ENCODE measurements at regions not wholly inside any gene's neighbourhood (a gene's known extent, or its start where the extent isn't known, plus 50 kb on each side); places are given as distances from the start of the nearest gene placed in this dataset.

DNA sequence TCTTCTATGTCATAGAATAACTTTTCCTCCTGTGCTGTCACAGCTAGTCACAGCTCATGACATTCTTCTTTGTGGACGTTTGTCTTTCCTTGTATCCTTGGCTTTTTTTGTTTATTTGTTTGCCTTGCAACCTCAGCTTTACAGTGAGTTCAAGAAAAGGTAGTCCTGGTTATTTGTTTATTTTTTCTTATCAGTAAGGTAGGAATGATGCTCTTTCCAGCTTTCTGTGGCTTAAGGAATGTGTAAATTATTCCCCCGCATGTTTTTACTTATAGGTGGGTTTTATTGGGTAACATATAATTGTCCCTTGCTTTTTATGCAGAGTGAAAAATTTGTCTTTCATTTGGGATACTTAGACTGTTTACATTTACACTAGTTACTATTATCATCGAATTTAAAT lies 1673.6 kb upstream of the FLRT2 start:
- Histone ChIP-seq H3K4me2 (replicated peaks; ENCODE audit: extremely low read depth, low read length, poor library complexity, severe bottlenecking) (no peak overlapping the region), H2AFZ (ENCODE audit: insufficient read depth, low read depth, low read length, poor library complexity, severe bottlenecking) (no peak overlapping the region), H3K27ac (ENCODE audit: low read depth in 1 of 2, low read length in 2 of 2) (no peak overlapping the region), H3K36me3 (replicated peaks in 1 of 2; ENCODE audit: control insufficient read depth in 1 of 2, insufficient read depth in 2 of 2, low read length in 2 of 2) (no peaks in the 10 kb centered on the region), H3K4me3 (replicated peaks in 1 of 3; ENCODE audit: low read depth in 2 of 3, low read length in 3 of 3) (no peak overlapping the region), H4K20me1 (ENCODE audit: insufficient read depth, low read length) (no peaks in the 10 kb centered on the region), H3K9ac (ENCODE audit: insufficient read depth, low read length, poor library complexity, severe bottlenecking) (no peak overlapping the region), H3K27me3 (ENCODE audit: control insufficient read depth in 2 of 2, insufficient read depth in 2 of 2, low read length in 2 of 2) (no peaks in the 10 kb centered on the region), H3K79me2 (ENCODE audit: insufficient read depth, low read length) (no peaks in the 10 kb centered on the region), H3K9me3 (replicated peaks in 1 of 2; ENCODE audit: control insufficient read depth in 1 of 2, insufficient read depth in 1 of 2, low read length in 2 of 2) (peaks cover 0 to 2% of the 10 kb centered on the region in 2 donors), H3K4me1 (ENCODE audit: control insufficient read depth in 1 of 2, insufficient read depth in 2 of 2, low read length in 2 of 2) (no peaks in the 10 kb centered on the region)
- peaks cover 0 to 9% (median 2%) of the 10 kb centered on the region in 7 donors for H3K9me3 Mint-ChIP-seq
- H3K4me1 Mint-ChIP-seq = no peaks in the 10 kb centered on the region
- no peak overlapping the region for H3K4me3 Mint-ChIP-seq
- WGBS (ENCODE audit: insufficient coverage) = no CpG with 5 or more reads among the region's 3 CpGs
- intact Hi-C loops (cut with micrococcal nuclease) = no loop called here
- no peak overlapping the region for H3K27ac Mint-ChIP-seq
- TF ChIP-seq, protein P1, sequence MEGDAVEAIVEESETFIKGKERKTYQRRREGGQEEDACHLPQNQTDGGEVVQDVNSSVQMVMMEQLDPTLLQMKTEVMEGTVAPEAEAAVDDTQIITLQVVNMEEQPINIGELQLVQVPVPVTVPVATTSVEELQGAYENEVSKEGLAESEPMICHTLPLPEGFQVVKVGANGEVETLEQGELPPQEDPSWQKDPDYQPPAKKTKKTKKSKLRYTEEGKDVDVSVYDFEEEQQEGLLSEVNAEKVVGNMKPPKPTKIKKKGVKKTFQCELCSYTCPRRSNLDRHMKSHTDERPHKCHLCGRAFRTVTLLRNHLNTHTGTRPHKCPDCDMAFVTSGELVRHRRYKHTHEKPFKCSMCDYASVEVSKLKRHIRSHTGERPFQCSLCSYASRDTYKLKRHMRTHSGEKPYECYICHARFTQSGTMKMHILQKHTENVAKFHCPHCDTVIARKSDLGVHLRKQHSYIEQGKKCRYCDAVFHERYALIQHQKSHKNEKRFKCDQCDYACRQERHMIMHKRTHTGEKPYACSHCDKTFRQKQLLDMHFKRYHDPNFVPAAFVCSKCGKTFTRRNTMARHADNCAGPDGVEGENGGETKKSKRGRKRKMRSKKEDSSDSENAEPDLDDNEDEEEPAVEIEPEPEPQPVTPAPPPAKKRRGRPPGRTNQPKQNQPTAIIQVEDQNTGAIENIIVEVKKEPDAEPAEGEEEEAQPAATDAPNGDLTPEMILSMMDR (IDR thresholded peaks at IDR 0.05) = no peak
- no peaks in the 10 kb centered on the region for H3K27me3 Mint-ChIP-seq (ENCODE audit: low read depth in 3 of 3)
- no peak for DNase-seq
- H3K36me3 Mint-ChIP-seq = no peaks in the 10 kb centered on the region

- WGBS (ENCODE audit: insufficient coverage) = no CpG with 5 or more reads among the region's 5 CpGs
- no peak overlapping the region for H3K27ac ChIP-seq (ENCODE audit: low read depth in 1 of 2, low read length in 2 of 2)
- H3K4me2 ChIP-seq (replicated peaks; ENCODE audit: extremely low read depth, low read length, poor library complexity, severe bottlenecking) = no peak overlapping the region
- intact Hi-C loops (cut with micrococcal nuclease) = no loop called here
- no peak overlapping the region for H3K9ac ChIP-seq (ENCODE audit: insufficient read depth, low read length, poor library complexity, severe bottlenecking)
- Mint-ChIP-seq H3K9me3 (peaks cover 0 to 13% (median 1%) of the 10 kb centered on the region in 7 donors), H3K4me3 (no peak overlapping the region), H3K27ac (no peak overlapping the region), H3K27me3 (ENCODE audit: low read depth in 3 of 3) (no peaks in the 10 kb centered on the region), H3K4me1 (no peaks in the 10 kb centered on the region), H3K36me3 (no peaks in the 10 kb centered on the region)
- no peaks in the 10 kb centered on the region for H3K36me3 ChIP-seq (replicated peaks in 1 of 2; ENCODE audit: control insufficient read depth in 1 of 2, insufficient read depth in 2 of 2, low read length in 2 of 2)
- no peak overlapping the region for H2AFZ ChIP-seq (ENCODE audit: insufficient read depth, low read depth, low read length, poor library complexity, severe bottlenecking)
- H3K79me2 ChIP-seq (ENCODE audit: insufficient read depth, low read length) = no peaks in the 10 kb centered on the region
- no peaks in the 10 kb centered on the region for H3K27me3 ChIP-seq (ENCODE audit: control insufficient read depth in 2 of 2, insufficient read depth in 2 of 2, low read length in 2 of 2)
- no peaks in the 10 kb centered on the region for H4K20me1 ChIP-seq (ENCODE audit: insufficient read depth, low read length)
- DNase-seq = no peak
- no peaks in the 10 kb centered on the region for H3K9me3 ChIP-seq (replicated peaks in 1 of 2; ENCODE audit: control insufficient read depth in 1 of 2, insufficient read depth in 1 of 2, low read length in 2 of 2)
- TF ChIP-seq, protein P1 (IDR thresholded peaks at IDR 0.05) = no peak
- H3K4me3 ChIP-seq (replicated peaks in 1 of 3; ENCODE audit: low read depth in 2 of 3, low read length in 3 of 3) = no peak overlapping the region
- H3K4me1 ChIP-seq (ENCODE audit: control insufficient read depth in 1 of 2, insufficient read depth in 2 of 2, low read length in 2 of 2) = no peaks in the 10 kb centered on the region
Measured at GRCh38 chr14:83860631-83861155, 1669.3 kb upstream of the FLRT2 start.

Data from CD14-positive monocyte (primary cell).